HEK293 (cell line): ENCODE measurements at regions not wholly inside any gene's neighbourhood (a gene's known extent, or its start where the extent isn't known, plus 50 kb on each side); places are given as distances from the start of the nearest gene placed in this dataset.

Experiments
- CTCF ChIA-PET: fragments of 350-600 bp; formaldehyde crosslinking; extraction: SDS; loops from one replicate; lab custom pipeline; 2021; ENCODE audit warnings: antibody characterized with exemption; lab: Yijun Ruan, JAX
- POLR2A ChIA-PET: fragments of 300-600 bp; formaldehyde crosslinking; extraction: SDS; loops from one replicate; lab custom pipeline; 2020; ENCODE audit warnings: antibody characterized with exemption, inconsistent platforms; lab: Yijun Ruan, JAX
- H3K27ac ChIP-seq: fragments of 200-500 bp; sonication (Bioruptor generic); 2 replicates; pipeline ENCODE4 v1.5.1; 2014; ENCODE audit warnings: low read depth, low read length, control low read depth, inconsistent platforms; ENCODE audit errors: extremely low read depth
- H3K36me3 ChIP-seq, 2 experiments: fragments of 200-500 bp in 1 of 2; sonication (Bioruptor generic) in 1 of 2; 1 replicate in 1 of 2; 2 replicates in 1 of 2; pipeline ENCODE4 v1.5.1; 2014 to 2017; ENCODE audit warnings: inconsistent platforms in 2 of 2, low read length in 2 of 2; ENCODE audit not compliant: control insufficient read depth in 2 of 2, insufficient read depth in 1 of 2
- H3K4me1 ChIP-seq: fragments of 200-500 bp; sonication (Bioruptor generic); 2 replicates; pipeline ENCODE4 v1.5.1; 2014; ENCODE audit warnings: mild to moderate bottlenecking, low read length, inconsistent platforms; ENCODE audit not compliant: control insufficient read depth, insufficient read depth
- H3K4me3 ChIP-seq: 2 replicates; pipeline ENCODE4 v1.5.1; 2011; ENCODE audit warnings: low read depth, mild to moderate bottlenecking, control low read depth, low read length, moderate library complexity
- H3K9me3 ChIP-seq: fragments of 200-500 bp; sonication (Bioruptor generic); 2 replicates; pipeline ENCODE4 v1.5.1; 2014; ENCODE audit warnings: low read depth, low read length, inconsistent platforms; ENCODE audit not compliant: control insufficient read depth, insufficient read depth
- CTCF ChIP-seq: fragments of 450-650 bp; formaldehyde crosslinking; IDR thresholded peaks from 2 replicates; pipeline ENCODE4 v1.5.1; 2016; ENCODE audit warnings: missing biosample characterization, missing genetic modification characterization
- HOXA7 ChIP-seq: sonication (generic); formaldehyde crosslinking; IDR thresholded peaks from 2 replicates; pipeline ENCODE4 v1.8.1; 2022; ENCODE audit warnings: missing genetic modification reagents, borderline replicate concordance
- KLF1 ChIP-seq: fragments of 450-650 bp; formaldehyde crosslinking; IDR thresholded peaks from 2 replicates; pipeline ENCODE4 v1.5.1; 2016; ENCODE audit warnings: missing biosample characterization, missing genetic modification characterization
- MZF1 ChIP-seq: fragments of 450-650 bp; formaldehyde crosslinking; IDR thresholded peaks from 2 replicates; pipeline ENCODE4 v1.5.1; 2017; ENCODE audit warnings: missing biosample characterization, missing genetic modification characterization, borderline replicate concordance
- REST ChIP-seq: fragments of 450-650 bp; formaldehyde crosslinking; IDR thresholded peaks from 2 replicates; pipeline ENCODE4 v1.5.1; 2016; ENCODE audit warnings: missing biosample characterization, missing genetic modification characterization
- YY2 ChIP-seq: fragments of 450-650 bp; formaldehyde crosslinking; IDR thresholded peaks from 2 replicates; pipeline ENCODE4 v1.5.1; 2016; ENCODE audit warnings: missing biosample characterization, missing genetic modification characterization
- ZBTB1 ChIP-seq: fragments of 450-650 bp; formaldehyde crosslinking; IDR thresholded peaks from 2 replicates; pipeline ENCODE4 v1.5.1; 2016; ENCODE audit warnings: missing biosample characterization, missing genetic modification characterization
- ZBTB17 ChIP-seq: fragments of 450-650 bp; formaldehyde crosslinking; IDR thresholded peaks from 2 replicates; pipeline ENCODE4 v1.5.1; 2016; ENCODE audit warnings: missing biosample characterization, missing genetic modification characterization
- ZBTB48 ChIP-seq: fragments of 450-650 bp; formaldehyde crosslinking; IDR thresholded peaks from 2 replicates; pipeline ENCODE4 v1.5.1; 2016; ENCODE audit warnings: missing biosample characterization, missing genetic modification characterization
- ZBTB8A ChIP-seq: fragments of 450-650 bp; formaldehyde crosslinking; IDR thresholded peaks from 2 replicates; pipeline ENCODE4 v1.5.1; 2016; ENCODE audit warnings: missing biosample characterization, missing genetic modification characterization
- ZFP69B ChIP-seq: fragments of 450-650 bp; formaldehyde crosslinking; IDR thresholded peaks from 2 replicates; pipeline ENCODE4 v1.5.1; 2016; ENCODE audit warnings: missing biosample characterization, missing genetic modification characterization
- ZNF366 ChIP-seq: fragments of 450-650 bp; formaldehyde crosslinking; conservative IDR thresholded peaks from 2 replicates; pipeline ENCODE4 v1.5.1; 2016; ENCODE audit warnings: missing biosample characterization, missing genetic modification characterization
- ZNF473 ChIP-seq: fragments of 450-650 bp; formaldehyde crosslinking; IDR thresholded peaks from 2 replicates; pipeline ENCODE4 v1.5.1; 2017; ENCODE audit warnings: missing biosample characterization, missing genetic modification characterization
- ZNF529 ChIP-seq: fragments of 450-650 bp; formaldehyde crosslinking; IDR thresholded peaks from 2 replicates; pipeline ENCODE4 v1.5.1; 2017; ENCODE audit warnings: missing genetic modification characterization, missing biosample characterization; ENCODE audit not compliant: insufficient replicate concordance
- ZNF544 ChIP-seq: fragments of 450-650 bp; formaldehyde crosslinking; IDR thresholded peaks from 2 replicates; pipeline ENCODE4 v1.5.0; 2017; ENCODE audit warnings: missing biosample characterization, missing genetic modification characterization
- ZNF558 ChIP-seq: fragments of 450-650 bp; formaldehyde crosslinking; IDR thresholded peaks from 2 replicates; pipeline ENCODE4 v1.5.1; 2016; ENCODE audit warnings: missing biosample characterization, missing genetic modification characterization
- ZNF600 ChIP-seq: fragments of 450-650 bp; formaldehyde crosslinking; IDR thresholded peaks from 2 replicates; pipeline ENCODE4 v1.5.1; 2016; ENCODE audit warnings: missing biosample characterization, missing genetic modification characterization
- ZNF610 ChIP-seq: fragments of 450-650 bp; formaldehyde crosslinking; IDR thresholded peaks from 2 replicates; pipeline ENCODE4 v1.5.1; 2016; ENCODE audit warnings: missing biosample characterization, missing genetic modification characterization, borderline replicate concordance
- ZNF621 ChIP-seq: fragments of 450-650 bp; formaldehyde crosslinking; IDR thresholded peaks from 2 replicates; pipeline ENCODE4 v1.5.1; 2017; ENCODE audit warnings: missing biosample characterization, missing genetic modification characterization
- ZNF629 ChIP-seq: fragments of 450-650 bp; formaldehyde crosslinking; IDR thresholded peaks from 2 replicates; pipeline ENCODE4 v1.5.1; 2017; ENCODE audit warnings: missing biosample characterization, missing genetic modification characterization
- ZNF664 ChIP-seq: fragments of 450-650 bp; formaldehyde crosslinking; IDR thresholded peaks from 2 replicates; pipeline ENCODE4 v1.5.1; 2016; ENCODE audit warnings: missing biosample characterization, missing genetic modification characterization
- ZNF692 ChIP-seq: fragments of 450-650 bp; formaldehyde crosslinking; IDR thresholded peaks from 2 replicates; pipeline ENCODE4 v1.5.1; 2016; ENCODE audit warnings: missing biosample characterization, missing genetic modification characterization
- ZNF768 ChIP-seq: fragments of 450-650 bp; formaldehyde crosslinking; IDR thresholded peaks from 2 replicates; pipeline ENCODE4 v1.5.1; 2018; ENCODE audit warnings: missing biosample characterization, mild to moderate bottlenecking, missing genetic modification characterization
- TF ChIP-seq, protein P1 (sequence below): IDR thresholded peaks from 2 replicates; pipeline ENCODE4 v1.6.1; 2011; ENCODE audit warnings: mild to moderate bottlenecking, low read depth, low read length, borderline replicate concordance
- TF ChIP-seq, protein P2 (sequence below): fragments of 450-650 bp; formaldehyde crosslinking; IDR thresholded peaks from 2 replicates; pipeline ENCODE4 v1.5.1; 2016; ENCODE audit warnings: missing biosample characterization, missing genetic modification characterization, borderline replicate concordance

- TF ChIP-seq YY2 (tag by site-specific recombination) (no peak), MZF1 (tag by site-specific recombination) (no peak), KLF1 (tag by site-specific recombination) (no peak), ZNF768 (no peak), ZBTB8A (tag by site-specific recombination) (no peak), ZNF600 (no peak), ZFP69B (tag by site-specific recombination) (no peak)
Measured at GRCh38 chr4:178664621-178665020, 1222.4 kb upstream of the AGA start (continued).

GRCh38 chr4:178665916-178666315 lies 1223.7 kb upstream of the AGA start:
- TF ChIP-seq, protein P1, sequence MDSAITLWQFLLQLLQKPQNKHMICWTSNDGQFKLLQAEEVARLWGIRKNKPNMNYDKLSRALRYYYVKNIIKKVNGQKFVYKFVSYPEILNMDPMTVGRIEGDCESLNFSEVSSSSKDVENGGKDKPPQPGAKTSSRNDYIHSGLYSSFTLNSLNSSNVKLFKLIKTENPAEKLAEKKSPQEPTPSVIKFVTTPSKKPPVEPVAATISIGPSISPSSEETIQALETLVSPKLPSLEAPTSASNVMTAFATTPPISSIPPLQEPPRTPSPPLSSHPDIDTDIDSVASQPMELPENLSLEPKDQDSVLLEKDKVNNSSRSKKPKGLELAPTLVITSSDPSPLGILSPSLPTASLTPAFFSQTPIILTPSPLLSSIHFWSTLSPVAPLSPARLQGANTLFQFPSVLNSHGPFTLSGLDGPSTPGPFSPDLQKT, result no peak
- TF ChIP-seq ZNF621 (tag by site-specific recombination) (no peak), ZBTB48 (tag by site-specific recombination) (no peak), HOXA7 (no peak), ZNF558 (tag by site-specific recombination) (no peak), ZNF610 (tag by site-specific recombination) (no peak), ZNF544 (no peak), ZNF629 (tag by site-specific recombination) (no peak), CTCF (tag by site-specific recombination) (no peak), REST (no peak), ZNF366 (tag by site-specific recombination) (no peak), ZBTB17 (no peak), ZNF692 (tag by site-specific recombination) (no peak), ZNF473 (tag by site-specific recombination) (no peak), ZBTB1 (tag by site-specific recombination) (no peak), ZNF664 (tag by site-specific recombination) (no peak), ZNF529 (tag by site-specific recombination) (no peak)
- TF ChIP-seq, protein P2, sequence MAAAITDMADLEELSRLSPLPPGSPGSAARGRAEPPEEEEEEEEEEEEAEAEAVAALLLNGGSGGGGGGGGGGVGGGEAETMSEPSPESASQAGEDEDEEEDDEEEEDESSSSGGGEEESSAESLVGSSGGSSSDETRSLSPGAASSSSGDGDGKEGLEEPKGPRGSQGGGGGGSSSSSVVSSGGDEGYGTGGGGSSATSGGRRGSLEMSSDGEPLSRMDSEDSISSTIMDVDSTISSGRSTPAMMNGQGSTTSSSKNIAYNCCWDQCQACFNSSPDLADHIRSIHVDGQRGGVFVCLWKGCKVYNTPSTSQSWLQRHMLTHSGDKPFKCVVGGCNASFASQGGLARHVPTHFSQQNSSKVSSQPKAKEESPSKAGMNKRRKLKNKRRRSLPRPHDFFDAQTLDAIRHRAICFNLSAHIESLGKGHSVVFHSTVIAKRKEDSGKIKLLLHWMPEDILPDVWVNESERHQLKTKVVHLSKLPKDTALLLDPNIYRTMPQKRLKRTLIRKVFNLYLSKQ (tag by site-specific recombination), result no peak
- H3K4me1 ChIP-seq, result no peaks in the 10 kb centered on the region
- H3K9me3 ChIP-seq, result no peaks in the 10 kb centered on the region
- no peak overlapping the region for H3K4me3 ChIP-seq
- no peaks in the 10 kb centered on the region for H3K36me3 ChIP-seq
- ChIA-PET POLR2A (no interaction called here), CTCF (no interaction called here)
- no peak overlapping the region for H3K27ac ChIP-seq
